ENCODE measurements at regions not wholly inside any gene's neighbourhood (a gene's known extent, or its start where the extent isn't known, plus 50 kb on each side); places are given as distances from the start of the nearest gene placed in this dataset.
"Not testable (repeated sequence)": the region's sequence is repeated elsewhere in the genome, so short reads cannot be mapped to it uniquely, and the experiment has no call there.

- DNase-seq, result no peak
These were observed 382.2 kb downstream of the LRRC70 start for GRCh38 chr5:62960781-62961180.

GRCh38 chr5:62956597-62956996, 378.0 kb downstream of the LRRC70 start:
- DNase-seq, result no peak

- no peak for DNase-seq
These were observed 376.0 kb downstream of the LRRC70 start for GRCh38 chr5:62954578-62954977.

GRCh38 chr5:62948301-62948700, 369.7 kb downstream of the LRRC70 start:
- no peak for DNase-seq

- no peak for DNase-seq
These were observed 363.8 kb downstream of the LRRC70 start for GRCh38 chr5:62942384-62942783.

GRCh38 chr5:62938927-62939326, 360.3 kb downstream of the LRRC70 start:
- no peak for DNase-seq

- no peak for DNase-seq
These were observed 359.3 kb downstream of the LRRC70 start for GRCh38 chr5:62937661-62938558.

- DNase-seq, result no peak
These were observed 357.0 kb downstream of the LRRC70 start for GRCh38 chr5:62935660-62936059.

GRCh38 chr5:62934319-62934718, 355.7 kb downstream of the LRRC70 start:
- DNase-seq, result no peak

GRCh38 chr5:62933261-62933660, 354.6 kb downstream of the LRRC70 start:
- no peak for DNase-seq

GRCh38 chr5:62931153-62931950, 352.7 kb downstream of the LRRC70 start:
- no peak for DNase-seq

- DNase-seq, result no peak
These were observed 343.6 kb downstream of the LRRC70 start for GRCh38 chr5:62922191-62922590.

- DNase-seq, result no peak
These were observed 342.2 kb downstream of the LRRC70 start for GRCh38 chr5:62920856-62921255.

- no peak for DNase-seq
These were observed 330.7 kb downstream of the LRRC70 start for GRCh38 chr5:62909326-62909725.

- DNase-seq, result no peak
These were observed 323.5 kb downstream of the LRRC70 start for GRCh38 chr5:62902126-62902525.

- DNase-seq, result no peak
These were observed 322.4 kb downstream of the LRRC70 start for GRCh38 chr5:62900976-62901375.

- no peak for DNase-seq
These were observed 317.7 kb downstream of the LRRC70 start for GRCh38 chr5:62896121-62896893.

- DNase-seq, result no peak
These were observed 308.1 kb downstream of the LRRC70 start for GRCh38 chr5:62886603-62887315.

GRCh38 chr5:62837330-62837729, 258.7 kb downstream of the LRRC70 start:
- DNase-seq, result not testable (repeated sequence)

GRCh38 chr5:62829604-62829986, 251.0 kb downstream of the LRRC70 start:
- no peak for DNase-seq

GRCh38 chr5:62828742-62829603, 250.4 kb downstream of the LRRC70 start:
- no peak for DNase-seq

Measured in CD4-positive, alpha-beta T cell treated with Interleukin-17A for 1 hour (primary cell).